Vagina (tissue), 2 donors: ENCODE measurements at regions not wholly inside any gene's neighbourhood (a gene's known extent, or its start where the extent isn't known, plus 50 kb on each side); places are given as distances from the start of the nearest gene placed in this dataset.

Source experiments
- DNase-seq, 2 donors: peaks; one replicate each; pipeline ENCODE4 v3.0.0-alpha.2; 2017; ENCODE audit errors: extremely low spot score in 2 of 2
- H3K27ac ChIP-seq: fragments of 200-600 bp; sonication (generic); one replicate; pipeline ENCODE4 v1.5.1; 2019
- H3K27me3 ChIP-seq: fragments of 200-600 bp; sonication (generic); one replicate; pipeline ENCODE4 v1.5.1; 2019
- H3K36me3 ChIP-seq, 2 donors: fragments of 200-600 bp; sonication (generic); one replicate each; pipeline ENCODE4 v1.5.1; 2017 to 2019
- H3K4me1 ChIP-seq: fragments of 200-600 bp; sonication (generic); one replicate; pipeline ENCODE4 v1.5.1; 2019
- H3K4me3 ChIP-seq, 2 donors: fragments of 200-600 bp; sonication (generic); 1 replicate in 1 of 2; 2 replicates in 1 of 2; pipeline ENCODE4 v1.5.1; 2016 to 2019
- H3K9me3 ChIP-seq: fragments of 200-600 bp; sonication (generic); one replicate; pipeline ENCODE4 v1.5.1; 2019
- POLR2A ChIP-seq, 2 donors: fragments of 450-650 bp; IDR thresholded peaks; one replicate each; pipeline ENCODE4 v1.6.1; 2017; ENCODE audit warnings: antibody characterized with exemption in 2 of 2, mild to moderate bottlenecking in 2 of 2, moderate library complexity in 2 of 2
- POLR2AphosphoS5 ChIP-seq, 2 donors: sonication (generic); formaldehyde crosslinking; IDR thresholded peaks; one replicate each; pipeline ENCODE4 v1.9.0; 2017; ENCODE audit warnings: antibody characterized with exemption in 2 of 2, mild to moderate bottlenecking in 2 of 2, low read depth in 1 of 2; ENCODE audit not compliant: insufficient read depth in 1 of 2
- intact Hi-C: fragments of 100-400 bp; cut with DNase I; formaldehyde crosslinking; loops from one replicate; pipeline ENCODE4 v1.15.1; 2023
- TF ChIP-seq, protein P1 (sequence below), 3 experiments: fragments of 450-650 bp in 2 of 3; fragments of 200-600 bp in 1 of 3; sonication (generic) in 1 of 3; IDR thresholded peaks; one replicate each; pipeline ENCODE4 v1.5.1; 2017 to 2019; ENCODE audit warnings: antibody characterized with exemption in 3 of 3, mild to moderate bottlenecking in 2 of 3, moderate library complexity in 2 of 3

DNA sequence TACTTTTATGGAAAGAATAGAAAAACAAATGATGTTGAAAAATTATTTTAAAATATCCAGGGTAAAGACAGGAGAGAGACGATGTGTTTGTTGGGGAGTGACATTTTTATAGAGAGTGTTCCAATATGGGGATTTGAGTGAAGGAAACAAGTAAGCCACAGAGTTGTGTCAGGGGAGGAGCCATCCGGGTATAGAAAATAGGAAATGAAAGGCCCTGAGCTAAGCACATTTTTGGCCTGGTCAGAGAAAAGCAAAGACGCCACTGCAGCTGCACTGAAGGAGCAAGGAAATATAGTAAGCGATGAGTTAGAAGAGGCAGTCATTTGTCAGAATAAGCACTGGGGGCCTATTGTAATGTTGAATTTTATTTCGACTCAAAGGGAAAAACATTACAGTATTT, 107.3 kb upstream of the ADGRL4 start:
- H3K9me3 ChIP-seq: no peaks in the 10 kb centered on the region
- no peaks in the 10 kb centered on the region for H3K36me3 ChIP-seq
- no peaks in the 10 kb centered on the region for H3K27me3 ChIP-seq
- H3K4me3 ChIP-seq: no peak overlapping the region
- H3K27ac ChIP-seq: no peak overlapping the region
- TF ChIP-seq POLR2A (IDR thresholded peaks at IDR 0.05) (no peak), POLR2AphosphoS5 (IDR thresholded peaks at IDR 0.05; ENCODE audit: insufficient read depth in 1 of 2, low read depth in 1 of 2) (no peak)
- TF ChIP-seq, protein P1, sequence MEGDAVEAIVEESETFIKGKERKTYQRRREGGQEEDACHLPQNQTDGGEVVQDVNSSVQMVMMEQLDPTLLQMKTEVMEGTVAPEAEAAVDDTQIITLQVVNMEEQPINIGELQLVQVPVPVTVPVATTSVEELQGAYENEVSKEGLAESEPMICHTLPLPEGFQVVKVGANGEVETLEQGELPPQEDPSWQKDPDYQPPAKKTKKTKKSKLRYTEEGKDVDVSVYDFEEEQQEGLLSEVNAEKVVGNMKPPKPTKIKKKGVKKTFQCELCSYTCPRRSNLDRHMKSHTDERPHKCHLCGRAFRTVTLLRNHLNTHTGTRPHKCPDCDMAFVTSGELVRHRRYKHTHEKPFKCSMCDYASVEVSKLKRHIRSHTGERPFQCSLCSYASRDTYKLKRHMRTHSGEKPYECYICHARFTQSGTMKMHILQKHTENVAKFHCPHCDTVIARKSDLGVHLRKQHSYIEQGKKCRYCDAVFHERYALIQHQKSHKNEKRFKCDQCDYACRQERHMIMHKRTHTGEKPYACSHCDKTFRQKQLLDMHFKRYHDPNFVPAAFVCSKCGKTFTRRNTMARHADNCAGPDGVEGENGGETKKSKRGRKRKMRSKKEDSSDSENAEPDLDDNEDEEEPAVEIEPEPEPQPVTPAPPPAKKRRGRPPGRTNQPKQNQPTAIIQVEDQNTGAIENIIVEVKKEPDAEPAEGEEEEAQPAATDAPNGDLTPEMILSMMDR (IDR thresholded peaks at IDR 0.05): no peak
- DNase-seq: no peak
- intact Hi-C loops: no loop called here
- H3K4me1 ChIP-seq: no peaks in the 10 kb centered on the region

DNA sequence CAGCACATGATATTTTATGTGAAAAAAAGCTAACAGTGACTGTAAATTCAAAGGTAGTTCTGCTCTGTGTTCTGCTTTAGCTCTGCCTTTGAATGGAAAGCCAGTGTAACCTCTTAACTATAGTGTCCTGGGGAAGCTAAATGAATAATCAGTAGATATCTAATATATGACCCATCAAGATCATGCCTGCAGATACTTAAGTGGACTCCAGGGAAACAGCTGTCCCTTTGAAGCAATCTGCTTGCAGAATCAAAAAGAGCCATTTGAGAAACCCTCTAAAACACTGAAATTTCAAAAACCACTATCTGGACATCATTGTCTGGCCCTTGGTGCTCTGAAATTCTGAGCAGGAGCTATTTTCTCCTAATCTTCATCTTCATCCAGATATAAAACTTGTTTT, 104.2 kb upstream of the ADGRL4 start:
- Histone ChIP-seq H3K4me1 (no peaks in the 10 kb centered on the region), H3K27ac (no peak overlapping the region), H3K4me3 (no peak overlapping the region), H3K36me3 (no peaks in the 10 kb centered on the region), H3K9me3 (no peaks in the 10 kb centered on the region), H3K27me3 (no peaks in the 10 kb centered on the region)
- intact Hi-C loops: no loop called here
- TF ChIP-seq POLR2AphosphoS5 (IDR thresholded peaks at IDR 0.05; ENCODE audit: insufficient read depth in 1 of 2, low read depth in 1 of 2) (no peak), POLR2A (IDR thresholded peaks at IDR 0.05) (no peak)
- TF ChIP-seq, protein P1 (IDR thresholded peaks at IDR 0.05): no peak
- DNase-seq: no peak

DNA sequence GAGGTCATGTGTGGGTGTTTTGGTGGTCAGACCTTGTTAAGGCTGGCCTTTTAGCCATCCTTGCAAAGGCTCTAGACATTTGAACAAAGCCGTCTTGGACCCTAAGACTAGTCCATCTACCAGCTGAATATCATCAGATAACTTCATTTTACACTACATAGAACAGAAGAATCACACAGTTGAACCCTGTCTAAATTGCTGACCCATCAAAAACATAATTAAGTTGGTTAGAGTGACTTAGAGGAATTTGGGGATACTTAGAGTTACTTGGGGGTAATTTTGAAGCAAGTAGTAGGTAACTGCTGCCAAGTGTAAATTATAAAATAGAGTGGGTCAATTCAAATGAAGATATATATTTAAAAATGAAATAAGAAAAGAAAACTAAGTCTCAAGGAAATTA, 102.9 kb upstream of the ADGRL4 start:
- no peaks in the 10 kb centered on the region for H3K27me3 ChIP-seq
- H3K4me1 ChIP-seq: no peaks in the 10 kb centered on the region
- H3K27ac ChIP-seq: no peak overlapping the region
- no peak for DNase-seq
- no peaks in the 10 kb centered on the region for H3K9me3 ChIP-seq
- no peak for TF ChIP-seq POLR2AphosphoS5 (IDR thresholded peaks at IDR 0.05; ENCODE audit: insufficient read depth in 1 of 2, low read depth in 1 of 2)
- H3K4me3 ChIP-seq: no peak overlapping the region
- H3K36me3 ChIP-seq: no peaks in the 10 kb centered on the region
- intact Hi-C loops: no loop called here

GRCh38 chr1:79105500-79105899, 99.0 kb upstream of the ADGRL4 start:
- DNase-seq: no peak
- Histone ChIP-seq H3K27me3 (no peaks in the 10 kb centered on the region), H3K4me3 (no peak overlapping the region), H3K27ac (no peak overlapping the region), H3K9me3 (no peaks in the 10 kb centered on the region), H3K36me3 (no peaks in the 10 kb centered on the region), H3K4me1 (no peaks in the 10 kb centered on the region)
- TF ChIP-seq POLR2A (IDR thresholded peaks at IDR 0.05) (no peak), POLR2AphosphoS5 (IDR thresholded peaks at IDR 0.05; ENCODE audit: insufficient read depth in 1 of 2, low read depth in 1 of 2) (no peak)
- TF ChIP-seq, protein P1 (IDR thresholded peaks at IDR 0.05): no peak
- intact Hi-C loops: no loop called here

DNA sequence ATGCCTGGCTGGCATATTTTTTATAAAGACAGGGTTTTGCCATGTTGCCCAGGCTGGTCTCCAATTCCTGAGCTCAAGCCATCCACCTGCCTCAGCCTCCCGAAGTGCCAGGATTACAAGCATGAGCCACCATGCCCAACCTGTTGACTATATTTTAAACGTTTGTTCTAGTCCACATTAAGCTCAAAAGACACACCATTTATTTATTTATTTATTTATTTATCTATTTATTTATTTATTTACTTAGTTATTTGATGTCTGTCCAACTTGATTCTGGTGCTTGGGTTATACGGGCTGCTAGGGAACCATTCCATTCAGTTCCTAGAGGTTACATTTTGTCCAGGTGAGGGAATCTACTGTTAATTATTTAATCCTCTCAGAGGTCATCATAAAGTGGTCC, 98.1 kb upstream of the ADGRL4 start:
- TF ChIP-seq, protein P1 (IDR thresholded peaks at IDR 0.05): no peak
- TF ChIP-seq POLR2AphosphoS5 (IDR thresholded peaks at IDR 0.05; ENCODE audit: insufficient read depth in 1 of 2, low read depth in 1 of 2): no peak
- no peak for TF ChIP-seq POLR2A (IDR thresholded peaks at IDR 0.05)
- H3K9me3 ChIP-seq: no peaks in the 10 kb centered on the region
- no peak for DNase-seq
- no peaks in the 10 kb centered on the region for H3K36me3 ChIP-seq
- intact Hi-C loops: no loop called here
- H3K4me3 ChIP-seq: no peak overlapping the region
- no peak overlapping the region for H3K27ac ChIP-seq
- no peaks in the 10 kb centered on the region for H3K27me3 ChIP-seq
- no peaks in the 10 kb centered on the region for H3K4me1 ChIP-seq

DNA sequence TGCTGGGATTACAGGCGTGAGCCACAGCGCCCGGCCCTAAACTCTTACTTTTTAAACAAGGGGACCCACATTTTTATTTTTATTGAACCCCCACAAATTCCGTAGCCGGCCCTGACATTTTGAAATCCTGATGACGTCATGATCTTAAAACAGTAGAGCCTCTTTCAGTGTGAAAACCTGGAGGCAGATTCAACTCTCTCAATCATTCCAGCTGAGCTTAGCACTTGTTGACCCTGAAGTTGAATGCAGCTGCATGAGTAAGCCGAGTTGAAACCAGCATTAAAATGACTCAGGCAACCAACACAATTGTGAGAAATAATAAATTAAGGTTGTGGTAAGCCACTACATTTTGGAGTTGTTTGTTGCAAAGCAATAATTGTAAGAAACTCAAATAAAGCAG, 93.9 kb upstream of the ADGRL4 start:
- no peaks in the 10 kb centered on the region for H3K27me3 ChIP-seq
- DNase-seq: no peak
- no peaks in the 10 kb centered on the region for H3K4me1 ChIP-seq
- TF ChIP-seq POLR2AphosphoS5 (IDR thresholded peaks at IDR 0.05; ENCODE audit: insufficient read depth in 1 of 2, low read depth in 1 of 2) (no peak), POLR2A (IDR thresholded peaks at IDR 0.05) (no peak)
- TF ChIP-seq, protein P1 (IDR thresholded peaks at IDR 0.05): no peak
- H3K4me3 ChIP-seq: no peak overlapping the region
- H3K27ac ChIP-seq: no peak overlapping the region
- H3K36me3 ChIP-seq: no peaks in the 10 kb centered on the region
- intact Hi-C loops: no loop called here
- H3K9me3 ChIP-seq: no peaks in the 10 kb centered on the region
